AG04449 (cell line): ENCODE measurements at regions not wholly inside any gene's neighbourhood (a gene's known extent, or its start where the extent isn't known, plus 50 kb on each side); places are given as distances from the start of the nearest gene placed in this dataset.

Experiments used
- CTCF ChIA-PET: fragments of 350-600 bp; formaldehyde crosslinking; extraction: SDS; loops from one replicate; lab custom pipeline; 2021; ENCODE audit warnings: antibody characterized with exemption; lab: Yijun Ruan, JAX
- POLR2A ChIA-PET: fragments of 400-600, 350-600 bp; formaldehyde crosslinking; extraction: SDS; loops from one replicate; lab custom pipeline; 2020; ENCODE audit warnings: antibody characterized with exemption, inconsistent platforms; lab: Yijun Ruan, JAX
- DNase-seq: peaks from one replicate; pipeline ENCODE4 v3.0.0-alpha.2; 2010; ENCODE audit warnings: low read depth, low spot score
- H3K4me3 ChIP-seq: 2 replicates; pipeline ENCODE4 v1.5.1; 2011; ENCODE audit warnings: low read depth, mild to moderate bottlenecking, control low read depth, low read length
- TF ChIP-seq, protein P1 (sequence below): IDR thresholded peaks from one replicate; pipeline ENCODE4 v1.5.1; 2011; ENCODE audit warnings: mild to moderate bottlenecking, moderate library complexity, low read length, control low read depth, inconsistent platforms; ENCODE audit not compliant: insufficient read depth; ENCODE audit errors: missing control alignments

DNA sequence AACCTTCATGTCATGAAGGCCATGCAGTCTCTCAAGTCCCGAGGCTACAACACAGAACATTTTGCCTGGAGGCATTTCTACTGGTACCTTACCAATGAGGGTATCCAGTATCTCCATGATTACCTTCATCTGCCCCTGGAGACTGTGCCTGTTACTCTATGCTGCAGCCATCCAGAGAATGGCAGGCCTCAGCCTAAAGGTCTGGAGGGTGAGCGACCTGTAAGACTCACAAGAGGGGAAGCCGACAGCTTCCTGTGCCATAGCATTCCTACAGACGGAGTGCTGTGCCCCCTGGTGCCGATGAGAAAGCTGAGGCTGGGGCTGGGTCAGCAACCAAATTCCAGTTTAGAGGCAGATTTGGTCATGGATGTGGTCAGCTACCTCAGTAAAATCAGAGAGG lies 51.3 kb upstream of the CADPS start:
- CTCF ChIA-PET = no interaction called here
- POLR2A ChIA-PET = no interaction called here
- no peak overlapping the region for H3K4me3 ChIP-seq
- DNase-seq = no peak
- TF ChIP-seq, protein P1, sequence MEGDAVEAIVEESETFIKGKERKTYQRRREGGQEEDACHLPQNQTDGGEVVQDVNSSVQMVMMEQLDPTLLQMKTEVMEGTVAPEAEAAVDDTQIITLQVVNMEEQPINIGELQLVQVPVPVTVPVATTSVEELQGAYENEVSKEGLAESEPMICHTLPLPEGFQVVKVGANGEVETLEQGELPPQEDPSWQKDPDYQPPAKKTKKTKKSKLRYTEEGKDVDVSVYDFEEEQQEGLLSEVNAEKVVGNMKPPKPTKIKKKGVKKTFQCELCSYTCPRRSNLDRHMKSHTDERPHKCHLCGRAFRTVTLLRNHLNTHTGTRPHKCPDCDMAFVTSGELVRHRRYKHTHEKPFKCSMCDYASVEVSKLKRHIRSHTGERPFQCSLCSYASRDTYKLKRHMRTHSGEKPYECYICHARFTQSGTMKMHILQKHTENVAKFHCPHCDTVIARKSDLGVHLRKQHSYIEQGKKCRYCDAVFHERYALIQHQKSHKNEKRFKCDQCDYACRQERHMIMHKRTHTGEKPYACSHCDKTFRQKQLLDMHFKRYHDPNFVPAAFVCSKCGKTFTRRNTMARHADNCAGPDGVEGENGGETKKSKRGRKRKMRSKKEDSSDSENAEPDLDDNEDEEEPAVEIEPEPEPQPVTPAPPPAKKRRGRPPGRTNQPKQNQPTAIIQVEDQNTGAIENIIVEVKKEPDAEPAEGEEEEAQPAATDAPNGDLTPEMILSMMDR = no peak

DNA sequence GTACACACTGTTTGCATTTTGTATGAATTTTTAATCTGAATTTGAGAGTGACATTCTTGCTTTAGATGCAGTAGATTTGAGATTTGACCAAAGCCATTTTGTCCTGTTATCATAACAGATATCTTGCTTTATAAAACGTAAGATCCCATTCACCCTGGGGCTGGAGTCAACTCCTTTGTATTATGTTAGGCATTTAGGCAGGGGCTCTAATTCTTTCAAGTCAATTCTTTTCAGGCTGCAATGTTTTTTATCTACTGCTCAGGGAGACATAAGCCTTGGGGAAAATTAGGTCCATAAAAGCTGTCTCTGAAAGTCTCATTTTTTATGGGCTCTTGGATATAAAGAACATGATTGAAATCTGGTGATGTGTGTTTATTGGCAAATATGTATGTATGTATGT lies 53.0 kb upstream of the CADPS start:
- no peak overlapping the region for H3K4me3 ChIP-seq
- ChIA-PET CTCF (no interaction called here), POLR2A (no interaction called here)
- TF ChIP-seq, protein P1 = no peak
- DNase-seq = no peak

DNA sequence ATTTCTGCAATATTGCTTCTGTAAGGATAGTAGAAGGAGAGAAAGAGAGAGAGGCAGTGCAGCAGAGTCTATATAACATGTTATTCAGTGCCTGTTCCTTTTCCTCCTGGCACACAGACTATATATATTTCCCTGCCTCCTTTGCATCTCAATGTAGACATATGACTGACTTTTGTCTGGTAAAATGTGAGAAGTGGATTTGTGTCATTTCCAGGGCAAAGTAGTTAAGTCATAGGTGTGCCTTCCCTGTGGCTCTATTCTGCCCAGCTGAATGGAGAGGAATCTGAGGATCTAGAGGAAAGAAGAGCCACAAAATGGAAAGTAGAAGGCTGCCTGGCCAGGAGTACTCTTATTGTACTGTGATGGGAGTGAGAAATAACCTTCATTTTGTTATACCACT lies 54.6 kb upstream of the CADPS start:
- TF ChIP-seq, protein P1 = no peak
- DNase-seq = no peak
- ChIA-PET CTCF (no interaction called here), POLR2A (no interaction called here)
- H3K4me3 ChIP-seq = no peak overlapping the region

GRCh38 chr3:62935793-62936192 lies 60.6 kb upstream of the CADPS start:
- H3K4me3 ChIP-seq = no peak overlapping the region
- CTCF ChIA-PET = no interaction called here
- POLR2A ChIA-PET = no interaction called here
- DNase-seq = no peak
- TF ChIP-seq, protein P1 = no peak

DNA sequence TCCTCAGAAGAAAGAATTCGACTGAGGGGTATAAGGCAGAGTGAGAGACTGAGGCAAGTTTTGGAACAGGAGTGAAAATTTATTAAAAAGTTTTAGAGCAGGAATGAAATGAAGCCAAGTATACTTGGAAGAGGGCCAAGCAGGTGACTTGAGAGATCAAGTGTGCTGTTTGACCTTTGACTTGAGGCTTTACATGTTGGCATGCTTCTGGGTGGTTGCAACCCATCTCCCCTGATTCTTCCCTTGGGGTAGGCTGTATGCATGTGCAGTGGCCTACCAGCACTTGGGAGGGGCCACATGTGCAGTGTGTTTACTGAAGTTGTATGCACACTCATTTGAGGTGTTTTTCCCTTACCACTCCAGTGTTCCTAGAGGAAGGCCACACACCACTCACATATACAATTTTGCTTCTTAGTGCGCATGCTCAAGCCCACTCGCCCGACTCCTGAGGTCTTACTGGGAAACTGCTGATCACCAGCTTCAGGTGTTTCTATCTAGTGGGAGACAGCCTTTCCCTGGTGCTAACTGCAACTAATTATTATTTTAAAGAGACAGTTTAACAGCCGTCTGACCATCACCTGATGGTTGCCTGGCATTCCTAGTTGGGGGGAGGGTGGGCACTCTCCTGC lies 61.5 kb upstream of the CADPS start:
- TF ChIP-seq, protein P1 = no peak
- POLR2A ChIA-PET = no interaction called here
- no peak for DNase-seq
- CTCF ChIA-PET = no interaction called here
- H3K4me3 ChIP-seq = no peak overlapping the region

DNA sequence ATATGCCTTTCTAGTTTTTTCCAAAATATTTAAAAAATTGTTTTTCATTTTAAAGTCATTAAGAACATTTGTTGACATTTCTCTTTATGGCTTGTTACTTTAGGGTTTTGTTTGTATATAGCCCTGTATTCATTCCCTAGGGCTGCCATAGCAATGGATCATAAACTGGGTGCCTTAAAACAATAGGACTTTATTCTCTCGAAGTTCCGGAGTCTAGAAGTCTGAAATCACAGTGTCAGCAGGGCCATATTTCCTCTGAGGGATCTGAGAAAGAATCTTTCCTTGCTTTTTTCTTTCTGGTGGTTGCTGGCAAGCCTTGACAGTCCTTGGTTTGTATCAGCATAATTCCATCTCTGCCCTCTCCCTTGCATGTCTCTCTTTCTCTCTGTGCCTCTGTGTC lies 63.4 kb upstream of the CADPS start:
- TF ChIP-seq, protein P1 = no peak
- POLR2A ChIA-PET = no interaction called here
- CTCF ChIA-PET = no interaction called here
- DNase-seq = no peak
- H3K4me3 ChIP-seq = no peak overlapping the region
